H1 (cell line): ENCODE measurements at regions not wholly inside any gene's neighbourhood (a gene's known extent, or its start where the extent isn't known, plus 50 kb on each side); places are given as distances from the start of the nearest gene placed in this dataset.

ENCODE experiments used
- CTCF ChIA-PET: fragments of 300-600 bp; sonication (Branson Sonifier 250); formaldehyde crosslinking; loops from one replicate; lab custom pipeline; 2021; ENCODE audit not compliant: partially characterized antibody; lab: Charles Lee
- POLR2A ChIA-PET: fragments of 300-600 bp; sonication (Branson Sonifier 250); formaldehyde crosslinking; loops from one replicate; lab custom pipeline; 2021; ENCODE audit warnings: inconsistent platforms; ENCODE audit not compliant: partially characterized antibody; lab: Charles Lee
- DNase-seq, 2 experiments: peaks; one replicate each; pipeline versions ENCODE4 v3.0.0 to v3.0.0-alpha.2; 2010 to 2022; ENCODE audit warnings: low spot score in 2 of 2, low read depth in 1 of 2, mixed read lengths in 1 of 2
- FAIRE-seq: peaks from 2 replicates; lab custom pipeline; 2011; peaks lifted over from hg19 to GRCh38; lab: Jason Lieb, UNC
- H2AFZ ChIP-seq: 2 replicates; pipeline ENCODE4 v1.8.1; 2012; ENCODE audit warnings: low read length, inconsistent platforms
- H2AK5ac ChIP-seq: 2 replicates; pipeline ENCODE4 v1.6.1; 2013; ENCODE audit warnings: low read depth, low read length
- H2BK120ac ChIP-seq: replicated peaks from 2 replicates; pipeline ENCODE3; 2013; ENCODE audit warnings: low read depth, low read length, inconsistent platforms
- H2BK12ac ChIP-seq: 2 replicates; pipeline ENCODE4 v1.6.1; 2013; ENCODE audit warnings: low read depth, low read length
- H2BK15ac ChIP-seq: 2 replicates; pipeline ENCODE4 v1.6.1; 2013; ENCODE audit warnings: low read length
- H2BK20ac ChIP-seq: 2 replicates; pipeline ENCODE4 v1.6.1; 2013; ENCODE audit warnings: low read length
- H2BK5ac ChIP-seq: 2 replicates; pipeline ENCODE4 v1.6.1; 2013; ENCODE audit warnings: low read depth, low read length
- H3K14ac ChIP-seq: 2 replicates; pipeline ENCODE4 v1.6.1; 2013; ENCODE audit warnings: inconsistent platforms; ENCODE audit not compliant: insufficient read length
- H3K18ac ChIP-seq: 2 replicates; pipeline ENCODE4 v1.6.1; 2013; ENCODE audit warnings: low read length; ENCODE audit errors: extremely low read depth
- H3K23ac ChIP-seq: 2 replicates; pipeline ENCODE4 v1.6.1; 2013; ENCODE audit warnings: inconsistent platforms; ENCODE audit not compliant: insufficient read length
- H3K23me2 ChIP-seq: 2 replicates; pipeline ENCODE4 v1.6.1; 2013; ENCODE audit warnings: low read depth, low read length
- H3K27ac ChIP-seq: 2 replicates; pipeline ENCODE4 v1.6.1; 2011; ENCODE audit warnings: low read depth, low read length, inconsistent platforms
- H3K27me3 ChIP-seq, 4 experiments: replicated peaks in 1 of 4; 1 replicate in 1 of 4; 2 replicates in 3 of 4; pipeline versions ENCODE4 v1.6.1 to v1.8.1; 2011 to 2013; ENCODE audit warnings: low read length in 3 of 4, mild to moderate bottlenecking in 3 of 4, inconsistent platforms in 2 of 4, mixed read lengths in 2 of 4, moderate library complexity in 1 of 4; ENCODE audit not compliant: control insufficient read depth in 3 of 4, insufficient read depth in 3 of 4; ENCODE audit errors: extremely low read depth in 1 of 4
- H3K36me3 ChIP-seq, 4 experiments: 2 replicates each; pipeline versions ENCODE4 v1.6.1 to v1.8.1; 2011 to 2013; ENCODE audit warnings: mild to moderate bottlenecking in 4 of 4, low read length in 3 of 4, moderate library complexity in 2 of 4, control low read depth in 1 of 4, inconsistent platforms in 1 of 4; ENCODE audit not compliant: insufficient read depth in 4 of 4, control insufficient read depth in 2 of 4
- H3K4ac ChIP-seq: replicated peaks from 2 replicates; pipeline ENCODE3; 2013; ENCODE audit warnings: low read length, low read depth, mixed read lengths, inconsistent platforms; ENCODE audit not compliant: insufficient read length
- H3K4me1 ChIP-seq, 4 experiments: replicated peaks in 1 of 4; 1 replicate in 1 of 4; 2 replicates in 3 of 4; pipeline versions ENCODE4 v1.6.1 to v1.8.1; 2011 to 2013; ENCODE audit warnings: low read length in 3 of 4, inconsistent platforms in 2 of 4, mixed read lengths in 1 of 4; ENCODE audit not compliant: insufficient read depth in 4 of 4, control insufficient read depth in 3 of 4
- H3K4me2 ChIP-seq, 2 experiments: 2 replicates each; pipeline versions ENCODE4 v1.6.1 to v1.8.1; 2011 to 2013; ENCODE audit warnings: low read depth in 2 of 2, low read length in 2 of 2, control low read depth in 1 of 2, inconsistent platforms in 1 of 2, mild to moderate bottlenecking in 1 of 2; ENCODE audit not compliant: insufficient read depth in 1 of 2
- H3K4me3 ChIP-seq, 4 experiments: fragments of 200-600, 300-600 bp in 1 of 4; sonication (generic), shearing (Covaris generic), sonication (Bioruptor Twin) in 1 of 4; 2 replicates each; pipeline versions ENCODE4 v1.5.1 to v1.8.1; 2011 to 2016; ENCODE audit warnings: low read length in 4 of 4, low read depth in 3 of 4, control low read depth in 2 of 4, inconsistent platforms in 2 of 4, mild to moderate bottlenecking in 2 of 4, mixed read lengths in 1 of 4, moderate library complexity in 1 of 4; ENCODE audit not compliant: insufficient read depth in 2 of 4; ENCODE audit errors: extremely low read depth in 1 of 4
- H3K56ac ChIP-seq: replicated peaks from 2 replicates; pipeline ENCODE3; 2013; ENCODE audit warnings: low read depth, mild to moderate bottlenecking, mixed read lengths, low read length, inconsistent platforms; ENCODE audit not compliant: insufficient read length
- H3K79me1 ChIP-seq: 2 replicates; pipeline ENCODE4 v1.6.1; 2013; ENCODE audit warnings: low read depth, low read length, control low read depth
- H3K79me2 ChIP-seq, 2 experiments: 2 replicates each; pipeline versions ENCODE4 v1.6.1 to v1.8.1; 2012 to 2013; ENCODE audit warnings: low read length in 2 of 2, mild to moderate bottlenecking in 2 of 2, inconsistent platforms in 1 of 2; ENCODE audit not compliant: insufficient read depth in 2 of 2, control insufficient read depth in 1 of 2
- H3K9ac ChIP-seq, 4 experiments: replicated peaks in 1 of 4; 1 replicate in 1 of 4; 2 replicates in 3 of 4; pipeline versions ENCODE4 v1.6.1 to v1.8.1; 2011 to 2013; ENCODE audit warnings: low read depth in 3 of 4, low read length in 3 of 4, control low read depth in 2 of 4, mild to moderate bottlenecking in 2 of 4, moderate library complexity in 2 of 4, inconsistent platforms in 1 of 4; ENCODE audit errors: extremely low read depth in 1 of 4
- H3K9me3 ChIP-seq, 2 experiments: 2 replicates each; pipeline versions ENCODE4 v1.6.1 to v1.8.1; 2012 to 2013; ENCODE audit warnings: mild to moderate bottlenecking in 2 of 2, moderate library complexity in 2 of 2, control low read depth in 1 of 2, inconsistent platforms in 1 of 2, low read depth in 1 of 2, low read length in 1 of 2, mixed read lengths in 1 of 2; ENCODE audit not compliant: insufficient read depth in 2 of 2
- H4K20me1 ChIP-seq, 2 experiments: replicated peaks in 1 of 2; 2 replicates each; pipeline versions ENCODE3 to v1.8.1; 2011 to 2013; ENCODE audit warnings: inconsistent platforms in 2 of 2, low read length in 2 of 2, mild to moderate bottlenecking in 1 of 2; ENCODE audit not compliant: insufficient read depth in 2 of 2, control insufficient read depth in 1 of 2
- H4K5ac ChIP-seq: 2 replicates; pipeline ENCODE4 v1.6.1; 2013; ENCODE audit warnings: low read length, low read depth, mixed read lengths, inconsistent platforms; ENCODE audit not compliant: insufficient read length
- H4K8ac ChIP-seq: 2 replicates; pipeline ENCODE4 v1.8.0; 2013; ENCODE audit warnings: mild to moderate bottlenecking, moderate library complexity, low read length, inconsistent platforms; ENCODE audit not compliant: insufficient read depth; ENCODE audit errors: extremely low read depth
- H4K91ac ChIP-seq: replicated peaks from 2 replicates; pipeline ENCODE3; 2013; ENCODE audit warnings: low read length, mixed read lengths, inconsistent platforms; ENCODE audit not compliant: insufficient read length
- CEBPB ChIP-seq: IDR thresholded peaks from 2 replicates; pipeline ENCODE4 v1.6.1; 2012; ENCODE audit warnings: low read depth, low read length
- CTBP2 ChIP-seq: IDR thresholded peaks from 2 replicates; pipeline ENCODE4 v1.7.0; 2011; ENCODE audit warnings: borderline replicate concordance, mild to moderate bottlenecking, moderate library complexity, mixed read lengths, low read length; ENCODE audit not compliant: insufficient read depth, insufficient read length
- EP300 ChIP-seq, 2 experiments: IDR thresholded peaks; 1 replicate in 1 of 2; 2 replicates in 1 of 2; pipeline ENCODE4 v1.6.1; 2011 to 2012; ENCODE audit warnings: low read depth in 2 of 2, low read length in 2 of 2, mild to moderate bottlenecking in 2 of 2, borderline replicate concordance in 1 of 2, inconsistent platforms in 1 of 2, moderate library complexity in 1 of 2
- EZH2 ChIP-seq: fragments of 200-600 bp; sonication (generic); IDR thresholded peaks from 2 replicates; pipeline ENCODE4 v1.7.1; 2012; ENCODE audit warnings: low read depth, mild to moderate bottlenecking, moderate library complexity, low read length, inconsistent platforms; ENCODE audit not compliant: severe bottlenecking
- JUND ChIP-seq: IDR thresholded peaks from 2 replicates; pipeline ENCODE4 v1.6.1; 2011; ENCODE audit warnings: mild to moderate bottlenecking, improper control_type of control experiment, low read length
- TCF12 ChIP-seq: IDR thresholded peaks from 2 replicates; pipeline ENCODE4 v1.6.1; 2011; ENCODE audit warnings: low read depth, mild to moderate bottlenecking, low read length

GRCh38 chr6:112622036-112622435 lies 274.9 kb downstream of the RFPL4B start:
- H3K4me1 ChIP-seq, result peaks cover 0 to 2% (median 0%) of the 10 kb centered on the region in 4 experiments; a peak in 1 of 7 replicates
- H3K9ac ChIP-seq, result no peak overlapping the region
- H3K79me1 ChIP-seq, result no peaks in the 10 kb centered on the region
- no peaks in the 10 kb centered on the region for H4K20me1 ChIP-seq
- no peak overlapping the region for H3K23ac ChIP-seq
- POLR2A ChIA-PET, result no interaction called here
- no peak overlapping the region for H3K18ac ChIP-seq
- DNase-seq, result no peak
- no peak overlapping the region for H4K91ac ChIP-seq
- H3K79me2 ChIP-seq, result no peaks in the 10 kb centered on the region
- no peak overlapping the region for H2BK5ac ChIP-seq
- no peak overlapping the region for H4K8ac ChIP-seq
- H2AFZ ChIP-seq, result no peak overlapping the region
- CTCF ChIA-PET, result interaction anchor here (0.9 to 1.9 kb wide), 3 partner anchors 31 to 1257 kb away, joined by 3 to 5 read pairs (median 4); no protein-coding TSS in a partner anchor
- TF ChIP-seq CEBPB (no peak), CTBP2 (no peak), EZH2 (no peak), JUND (no peak), TCF12 (no peak), EP300 (IDR thresholded peaks at IDR 0.05; ENCODE audit: borderline replicate concordance in 1 of 2, low read depth in 2 of 2, low read length in 2 of 2) (no peak)
- no peak overlapping the region for H2BK20ac ChIP-seq
- H3K27ac ChIP-seq, result no peak overlapping the region
- H3K4ac ChIP-seq, result no peak overlapping the region
- no peak overlapping the region for H2AK5ac ChIP-seq
- FAIRE-seq, result no peak
- no peak overlapping the region for H2BK15ac ChIP-seq
- H3K4me3 ChIP-seq, result no peak overlapping the region
- no peak overlapping the region for H2BK120ac ChIP-seq
- H3K9me3 ChIP-seq, result no peaks in the 10 kb centered on the region
- H4K5ac ChIP-seq, result no peak overlapping the region
- no peak overlapping the region for H3K56ac ChIP-seq
- H3K4me2 ChIP-seq, result no peak overlapping the region
- H3K36me3 ChIP-seq, result no peaks in the 10 kb centered on the region
- H3K14ac ChIP-seq, result no peak overlapping the region
- no peaks in the 10 kb centered on the region for H3K23me2 ChIP-seq
- H2BK12ac ChIP-seq, result no peak overlapping the region
- H3K27me3 ChIP-seq, result no peaks in the 10 kb centered on the region
